ENCODE measurements at regions not wholly inside any gene's neighbourhood (a gene's known extent, or its start where the extent isn't known, plus 50 kb on each side); places are given as distances from the start of the nearest gene placed in this dataset.

DNA sequence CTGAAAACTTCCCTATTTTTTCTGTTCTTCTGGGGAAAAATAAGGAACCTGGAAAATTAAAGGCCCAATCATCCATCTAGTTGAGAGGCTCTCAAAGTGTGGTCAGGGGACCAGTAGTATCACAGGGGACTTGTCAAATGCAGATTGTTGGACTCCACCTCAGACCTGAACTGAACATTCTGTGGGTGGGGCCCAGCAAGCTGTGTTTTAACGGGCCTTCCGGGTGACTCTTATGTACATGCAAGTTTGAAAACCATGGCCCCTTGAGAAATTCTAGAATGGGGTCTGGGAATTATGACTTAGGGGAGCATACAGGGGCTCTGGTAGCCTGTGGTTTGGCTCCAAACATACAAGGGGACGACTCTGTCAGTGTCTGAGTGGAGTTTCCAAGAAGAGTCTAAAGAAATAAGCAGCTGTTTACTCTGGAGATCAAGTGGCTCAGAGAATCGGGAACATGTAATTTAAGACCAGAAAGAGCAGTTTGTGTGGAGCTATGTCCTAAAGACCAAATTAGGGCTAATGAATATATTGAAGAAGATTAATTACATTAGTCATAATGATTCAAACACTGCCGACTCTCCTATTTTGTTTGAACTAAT lies 177.4 kb downstream of the SLC28A3 start:
- Mint-ChIP-seq H3K27me3 (peaks cover 3% of the 10 kb centered on the region), H3K9me3 (peaks cover 5% of the 10 kb centered on the region), H3K4me3 (no peak overlapping the region), H3K4me1 (ENCODE audit: unreplicated experiment) (peaks cover 9% of the 10 kb centered on the region), H3K36me3 (no peaks in the 10 kb centered on the region), H3K27ac (no peak overlapping the region)
- DNase-seq (ENCODE audit: extremely low spot score, unreplicated experiment) = no peak
- TF ChIP-seq, protein P1, sequence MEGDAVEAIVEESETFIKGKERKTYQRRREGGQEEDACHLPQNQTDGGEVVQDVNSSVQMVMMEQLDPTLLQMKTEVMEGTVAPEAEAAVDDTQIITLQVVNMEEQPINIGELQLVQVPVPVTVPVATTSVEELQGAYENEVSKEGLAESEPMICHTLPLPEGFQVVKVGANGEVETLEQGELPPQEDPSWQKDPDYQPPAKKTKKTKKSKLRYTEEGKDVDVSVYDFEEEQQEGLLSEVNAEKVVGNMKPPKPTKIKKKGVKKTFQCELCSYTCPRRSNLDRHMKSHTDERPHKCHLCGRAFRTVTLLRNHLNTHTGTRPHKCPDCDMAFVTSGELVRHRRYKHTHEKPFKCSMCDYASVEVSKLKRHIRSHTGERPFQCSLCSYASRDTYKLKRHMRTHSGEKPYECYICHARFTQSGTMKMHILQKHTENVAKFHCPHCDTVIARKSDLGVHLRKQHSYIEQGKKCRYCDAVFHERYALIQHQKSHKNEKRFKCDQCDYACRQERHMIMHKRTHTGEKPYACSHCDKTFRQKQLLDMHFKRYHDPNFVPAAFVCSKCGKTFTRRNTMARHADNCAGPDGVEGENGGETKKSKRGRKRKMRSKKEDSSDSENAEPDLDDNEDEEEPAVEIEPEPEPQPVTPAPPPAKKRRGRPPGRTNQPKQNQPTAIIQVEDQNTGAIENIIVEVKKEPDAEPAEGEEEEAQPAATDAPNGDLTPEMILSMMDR (conservative IDR thresholded peaks at IDR 0.05) = no peak

DNA sequence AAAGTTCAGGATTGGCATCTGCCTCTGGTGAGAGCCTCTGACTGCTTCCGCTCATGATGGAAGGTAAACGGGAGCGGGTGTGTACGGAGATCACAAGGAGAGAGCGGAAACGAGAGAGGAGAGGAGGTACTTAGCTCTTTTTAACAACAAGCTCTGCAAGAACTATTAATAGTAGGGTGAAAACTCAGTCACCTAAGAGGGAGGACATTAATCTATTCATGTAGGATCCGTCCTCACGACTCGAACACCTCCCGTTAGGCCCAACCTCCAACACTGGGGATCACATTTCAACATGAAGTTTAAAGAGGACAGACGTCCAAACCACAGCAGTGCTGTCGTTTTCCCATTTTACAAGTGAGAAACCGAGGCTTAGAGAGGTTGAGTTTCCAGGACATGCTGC lies 173.7 kb downstream of the SLC28A3 start:
- Mint-ChIP-seq H3K4me1 (ENCODE audit: unreplicated experiment) (peaks cover 9% of the 10 kb centered on the region), H3K27me3 (peaks cover 3% of the 10 kb centered on the region), H3K4me3 (no peak overlapping the region), H3K9me3 (peaks cover 5% of the 10 kb centered on the region), H3K27ac (no peak overlapping the region), H3K36me3 (no peaks in the 10 kb centered on the region)
- DNase-seq (ENCODE audit: extremely low spot score, unreplicated experiment) = no peak
- TF ChIP-seq, protein P1 (conservative IDR thresholded peaks at IDR 0.05) = no peak

DNA sequence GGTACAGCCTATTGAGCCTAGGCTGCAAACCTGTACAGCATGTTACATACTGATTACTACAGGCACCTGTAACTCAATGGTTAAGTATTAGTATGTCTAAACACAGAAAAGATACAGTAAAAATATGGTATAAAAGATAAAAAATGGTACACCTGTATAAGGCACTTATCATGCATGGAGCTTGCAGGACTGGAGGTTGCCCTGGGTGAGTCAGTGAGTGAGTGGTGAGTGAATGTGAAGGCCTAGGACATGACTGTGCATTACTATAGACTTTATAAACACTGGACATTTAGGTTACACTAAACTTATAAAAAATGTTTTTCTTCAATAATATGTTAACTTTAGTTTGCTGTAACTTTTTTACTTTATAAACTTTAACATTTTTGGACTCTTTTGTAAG lies 171.3 kb downstream of the SLC28A3 start:
- no peak overlapping the region for H3K27ac Mint-ChIP-seq
- no peak overlapping the region for H3K4me3 Mint-ChIP-seq
- H3K36me3 Mint-ChIP-seq = no peaks in the 10 kb centered on the region
- no peak for DNase-seq (ENCODE audit: extremely low spot score, unreplicated experiment)
- TF ChIP-seq, protein P1 (conservative IDR thresholded peaks at IDR 0.05) = no peak
- H3K4me1 Mint-ChIP-seq (ENCODE audit: unreplicated experiment) = peaks cover 5% of the 10 kb centered on the region
- H3K27me3 Mint-ChIP-seq = peaks cover 6% of the 10 kb centered on the region
- peaks cover 5% of the 10 kb centered on the region for H3K9me3 Mint-ChIP-seq

DNA sequence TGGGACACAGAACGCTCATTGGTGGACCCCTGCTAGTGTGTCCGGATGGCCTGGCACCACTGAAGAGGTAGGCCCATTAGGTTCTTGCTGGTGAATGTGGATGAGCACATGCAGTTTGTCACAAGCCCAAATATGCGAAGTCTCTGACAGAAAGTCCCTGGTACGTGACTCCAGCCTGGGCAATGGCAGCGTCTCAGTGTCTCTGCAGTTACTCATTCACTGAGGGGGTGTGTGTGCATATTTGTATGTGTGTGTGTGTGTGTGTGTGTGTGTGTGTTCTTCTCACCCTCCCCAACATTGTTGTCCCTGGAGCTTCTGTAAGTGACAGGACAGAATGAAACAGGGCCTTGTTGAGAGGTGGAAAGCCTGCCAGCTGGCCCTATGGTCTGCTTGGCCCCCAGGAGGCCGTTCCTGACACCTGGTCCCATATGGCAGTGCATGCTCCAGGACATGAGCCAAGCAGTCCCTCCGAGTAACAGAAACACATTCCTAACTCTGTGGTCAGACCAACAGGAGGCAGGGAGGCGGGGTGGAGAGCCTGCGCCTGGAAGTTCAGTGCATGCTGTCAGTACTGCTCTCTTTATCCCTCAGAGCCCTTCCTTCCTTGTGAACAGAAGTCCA lies 169.9 kb downstream of the SLC28A3 start:
- H3K9me3 Mint-ChIP-seq = peaks cover 5% of the 10 kb centered on the region
- no peaks in the 10 kb centered on the region for H3K36me3 Mint-ChIP-seq
- H3K4me1 Mint-ChIP-seq (ENCODE audit: unreplicated experiment) = peaks cover 5% of the 10 kb centered on the region
- H3K4me3 Mint-ChIP-seq = no peak overlapping the region
- no peak for DNase-seq (ENCODE audit: extremely low spot score, unreplicated experiment)
- TF ChIP-seq, protein P1 (conservative IDR thresholded peaks at IDR 0.05) = no peak
- H3K27ac Mint-ChIP-seq = no peak overlapping the region
- peaks cover 6% of the 10 kb centered on the region for H3K27me3 Mint-ChIP-seq

DNA sequence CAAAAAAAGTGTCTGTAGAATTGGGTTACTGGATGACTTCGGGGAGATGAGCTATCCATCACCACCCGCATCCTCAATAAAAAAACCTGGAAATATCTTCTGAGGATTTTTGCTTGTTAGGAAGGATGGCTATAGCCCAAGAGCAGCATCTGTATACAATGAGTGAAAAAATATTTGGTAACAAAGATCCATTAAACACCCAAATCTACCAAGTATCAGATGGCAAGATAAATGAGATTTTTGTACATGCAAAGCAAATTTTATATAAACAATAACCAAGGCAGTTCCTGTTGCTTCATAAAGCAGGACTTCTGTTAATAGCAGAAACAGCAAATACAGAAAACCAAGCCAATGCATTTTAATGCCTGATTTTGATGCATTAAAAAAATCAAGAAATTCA lies 166.6 kb downstream of the SLC28A3 start:
- Mint-ChIP-seq H3K4me3 (no peak overlapping the region), H3K9me3 (peaks cover 4% of the 10 kb centered on the region), H3K36me3 (no peaks in the 10 kb centered on the region), H3K4me1 (ENCODE audit: unreplicated experiment) (no peaks in the 10 kb centered on the region), H3K27me3 (peaks cover 3% of the 10 kb centered on the region), H3K27ac (no peak overlapping the region)
- TF ChIP-seq, protein P1 (conservative IDR thresholded peaks at IDR 0.05) = no peak
- no peak for DNase-seq (ENCODE audit: extremely low spot score, unreplicated experiment)

Measured in type B pancreatic cell (in vitro differentiated cells).